NOMO-1 treated with dmso at 0.1 percent for 144 hours (cell line): ENCODE measurements at regions not wholly inside any gene's neighbourhood (a gene's known extent, or its start where the extent isn't known, plus 50 kb on each side); places are given as distances from the start of the nearest gene placed in this dataset.

Experiments
- DNase-seq: peaks from one replicate; lab custom pipeline; 2025; ENCODE audit not compliant: unreplicated experiment; lab: John Stamatoyannopoulos, UW

DNA sequence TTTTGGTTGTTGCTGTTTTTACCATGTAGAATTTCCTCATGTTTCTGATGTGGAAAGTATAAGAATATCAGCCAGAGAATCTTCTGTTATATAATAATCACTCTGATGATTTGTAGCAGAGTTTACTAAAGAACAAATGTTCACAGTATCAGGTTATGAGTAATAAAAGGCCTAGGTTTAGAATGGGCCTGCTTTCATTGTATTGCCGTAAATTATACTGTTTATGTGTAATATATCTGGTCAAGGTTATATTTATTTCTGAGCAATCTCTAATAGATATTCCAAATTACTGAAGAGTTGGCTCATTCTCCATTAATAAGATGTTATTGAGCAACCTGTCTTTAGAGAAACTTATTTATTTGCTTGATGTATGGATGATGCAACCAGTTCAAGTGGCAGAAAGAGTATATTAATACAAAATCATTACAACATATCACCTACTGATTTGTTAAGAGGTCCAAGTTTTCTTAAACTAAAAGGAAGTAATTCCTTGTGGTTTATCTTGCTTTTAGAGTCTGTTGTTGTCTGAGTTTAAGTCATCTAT is 649.4 kb upstream of the CXADR start:
- peak; percentile 24 for DNase-seq

GRCh38 chr21:16863908-16864307 is 648.9 kb upstream of the CXADR start:
- no peak for DNase-seq

DNA sequence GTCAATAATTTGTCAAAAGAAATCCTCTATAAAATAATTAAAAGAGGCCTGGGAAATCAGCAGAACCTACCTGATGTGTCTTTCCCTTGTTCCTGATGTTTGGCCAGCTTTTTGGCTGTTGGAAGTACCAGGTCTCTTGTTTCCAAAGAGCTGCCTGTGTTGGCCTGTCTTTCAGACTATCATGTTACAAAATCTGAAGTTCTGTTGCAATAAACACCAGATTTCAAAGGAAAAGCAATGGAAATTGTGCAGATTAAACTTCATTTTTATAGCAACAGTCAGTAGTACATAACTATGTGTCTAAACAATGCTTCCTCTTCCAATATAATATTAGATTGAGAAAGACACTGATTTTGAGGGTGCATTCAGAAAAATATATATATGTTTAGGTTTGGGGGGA is 647.2 kb upstream of the CXADR start:
- no peak for DNase-seq

- no peak for DNase-seq
Observed at GRCh38 chr21:16866851-16867250, 646.0 kb upstream of the CXADR start.

DNA sequence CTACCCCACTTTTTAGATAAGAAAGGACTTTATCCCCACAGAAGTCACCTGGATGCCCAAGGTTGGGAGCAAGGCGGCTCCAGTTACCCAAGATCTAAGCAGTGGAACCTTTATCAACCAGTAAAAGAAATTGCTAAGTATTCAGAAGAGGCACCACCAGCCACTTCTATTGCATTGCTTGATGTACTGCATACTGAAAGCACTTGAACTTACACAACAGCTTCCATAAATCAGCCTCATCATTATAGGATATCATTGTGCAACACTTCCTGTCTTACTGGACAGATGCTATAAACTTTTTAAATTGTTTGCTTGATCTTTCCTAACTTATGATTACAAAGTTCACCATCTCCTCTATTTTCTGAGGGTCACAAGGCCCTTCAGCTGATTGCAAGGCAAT is 642.7 kb upstream of the CXADR start:
- DNase-seq: peak; percentile 59

GRCh38 chr21:16872616-16873015 is 640.2 kb upstream of the CXADR start:
- no peak for DNase-seq

- DNase-seq: no peak
Observed at GRCh38 chr21:16873176-16873575, 639.7 kb upstream of the CXADR start.

- DNase-seq: no peak
Observed at GRCh38 chr21:16873596-16873995, 639.2 kb upstream of the CXADR start.

DNA sequence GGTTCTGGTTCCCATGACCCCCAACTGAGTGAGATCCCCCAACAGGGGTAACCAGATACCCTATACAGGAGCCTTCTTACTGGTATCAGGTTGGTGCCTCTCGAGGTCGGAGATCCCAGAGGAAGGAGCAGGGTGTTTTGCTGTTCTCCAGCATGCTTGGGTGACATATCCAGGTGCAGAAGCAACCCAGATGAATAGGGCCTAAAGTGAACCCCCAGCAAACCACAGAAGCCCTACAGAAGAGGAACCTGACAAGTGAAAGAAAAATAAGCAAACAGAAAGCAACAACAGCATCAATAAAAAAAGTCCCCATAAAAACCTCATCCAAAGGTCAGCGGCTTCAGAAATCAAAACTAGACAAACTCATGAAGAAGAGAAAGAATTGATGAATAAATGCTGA is 633.4 kb upstream of the CXADR start:
- no peak for DNase-seq

DNA sequence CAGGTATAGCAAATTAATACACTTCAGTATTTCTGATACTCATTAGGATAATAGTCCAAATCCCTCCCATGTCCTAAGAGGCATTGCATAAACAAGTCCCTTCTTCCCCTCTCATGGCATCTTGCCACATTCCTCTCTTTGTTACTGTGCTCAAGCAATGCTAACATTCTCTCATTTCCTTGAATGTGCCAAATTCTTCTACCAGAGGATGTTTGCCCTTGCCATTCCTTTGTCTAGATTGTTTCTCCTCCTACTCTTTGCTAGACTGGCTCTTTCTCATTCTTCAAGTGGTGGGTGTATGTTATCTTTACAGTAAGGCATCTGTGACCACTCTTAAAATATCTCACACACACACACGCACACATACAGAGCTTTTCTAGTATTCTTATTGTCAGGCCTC is 621.0 kb upstream of the CXADR start:
- no peak for DNase-seq

- no peak for DNase-seq
Observed at GRCh38 chr21:16900685-16901084, 612.2 kb upstream of the CXADR start.

DNA sequence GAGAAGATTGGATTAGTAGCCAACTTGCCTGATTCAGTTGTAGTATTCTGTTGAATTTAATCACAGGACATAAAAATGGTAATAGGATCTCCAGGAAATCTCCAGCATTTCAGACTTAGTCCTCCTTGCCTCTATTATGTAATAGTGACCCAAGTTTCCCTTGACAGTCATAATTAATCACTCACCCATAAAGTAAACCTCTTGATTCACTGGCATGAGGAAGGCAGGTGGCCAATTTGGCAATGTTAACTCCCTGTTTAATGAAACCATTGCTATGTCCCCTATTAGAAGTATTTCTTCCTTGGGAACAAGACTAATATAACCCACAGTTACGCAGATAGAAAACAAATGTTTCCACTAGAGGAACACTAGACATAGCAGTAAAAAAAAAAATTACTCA is 604.8 kb upstream of the CXADR start:
- DNase-seq: no peak

DNA sequence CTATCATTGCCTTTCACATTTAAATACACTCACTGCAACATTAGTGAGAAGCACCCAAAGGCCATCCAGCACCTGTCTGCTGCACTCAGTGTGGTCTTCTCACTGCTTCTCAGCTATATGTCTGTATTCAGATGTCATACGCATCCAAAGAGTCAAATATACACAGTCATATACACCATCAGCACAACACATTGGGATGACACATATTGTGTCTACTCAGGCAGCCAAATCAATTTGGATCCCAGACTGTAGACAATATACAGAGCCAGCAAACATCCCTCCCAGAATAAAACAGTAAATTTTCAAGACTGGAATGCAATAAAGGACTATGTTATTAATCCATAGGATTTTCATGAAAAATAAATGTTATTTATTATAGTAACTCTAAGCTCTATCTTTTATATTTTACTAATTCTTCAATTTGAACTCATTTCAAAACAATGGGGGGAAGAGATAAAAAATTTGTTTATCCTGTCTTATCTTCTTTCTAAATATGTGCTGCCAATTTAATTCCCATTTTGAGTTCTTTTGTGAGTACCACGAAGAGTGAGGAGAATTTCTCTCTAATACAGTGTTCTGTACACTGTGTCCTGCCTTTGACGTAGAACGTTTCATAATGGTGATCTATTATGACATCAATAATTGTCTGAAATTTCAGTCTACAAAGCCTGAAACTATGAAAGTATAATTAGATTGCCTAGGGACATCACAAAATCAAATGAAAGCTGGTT is 602.2 kb upstream of the CXADR start:
- DNase-seq: no peak

GRCh38 chr21:16911166-16911607 is 601.7 kb upstream of the CXADR start:
- DNase-seq: no peak

DNA sequence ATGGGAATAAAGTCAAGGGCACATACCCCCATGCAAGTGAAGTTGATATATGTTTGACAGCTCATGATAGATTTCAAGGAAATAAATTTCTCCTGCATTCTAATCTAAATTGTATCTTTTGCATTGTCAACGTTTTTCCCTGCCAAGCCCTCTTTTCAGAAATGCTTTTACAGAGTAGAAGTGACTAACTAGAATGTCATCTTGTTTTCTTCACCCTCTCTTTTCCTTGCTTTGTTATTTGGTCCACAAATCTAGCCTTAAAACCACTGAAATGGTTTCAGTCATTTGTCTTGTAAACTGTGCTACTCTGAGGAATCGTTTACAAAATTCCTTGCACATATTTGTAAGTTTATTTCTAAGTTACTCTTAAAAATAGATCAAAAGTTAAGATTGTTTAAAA is 600.8 kb upstream of the CXADR start:
- DNase-seq: no peak

- DNase-seq: no peak
Observed at GRCh38 chr21:16913010-16913409, 599.8 kb upstream of the CXADR start.

GRCh38 chr21:16928439-16928838 is 584.4 kb upstream of the CXADR start:
- no peak for DNase-seq

DNA sequence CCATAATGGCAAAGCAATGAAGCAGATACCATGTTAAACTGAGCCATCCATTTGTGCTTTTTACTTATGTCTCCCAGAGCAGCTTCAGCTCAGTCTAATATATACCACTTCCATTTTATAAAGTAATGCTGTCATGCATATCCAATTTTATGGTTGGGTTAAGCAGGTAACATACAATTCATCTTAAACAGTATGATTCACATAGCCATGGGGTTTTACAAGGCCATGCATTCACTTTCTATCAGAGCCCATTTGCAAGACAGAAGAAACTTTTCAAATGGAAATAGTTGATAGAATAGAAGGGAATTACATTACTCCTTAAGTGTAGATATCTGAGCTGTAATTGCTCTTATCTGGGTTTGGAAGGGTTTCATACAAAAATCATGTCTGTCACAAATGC is 580.5 kb upstream of the CXADR start:
- DNase-seq: no peak

GRCh38 chr21:16942703-16943102 is 570.1 kb upstream of the CXADR start:
- DNase-seq: no peak

GRCh38 chr21:16943231-16943630 is 569.6 kb upstream of the CXADR start:
- no peak for DNase-seq

GRCh38 chr21:16945580-16945979 is 567.3 kb upstream of the CXADR start:
- DNase-seq: no peak

DNA sequence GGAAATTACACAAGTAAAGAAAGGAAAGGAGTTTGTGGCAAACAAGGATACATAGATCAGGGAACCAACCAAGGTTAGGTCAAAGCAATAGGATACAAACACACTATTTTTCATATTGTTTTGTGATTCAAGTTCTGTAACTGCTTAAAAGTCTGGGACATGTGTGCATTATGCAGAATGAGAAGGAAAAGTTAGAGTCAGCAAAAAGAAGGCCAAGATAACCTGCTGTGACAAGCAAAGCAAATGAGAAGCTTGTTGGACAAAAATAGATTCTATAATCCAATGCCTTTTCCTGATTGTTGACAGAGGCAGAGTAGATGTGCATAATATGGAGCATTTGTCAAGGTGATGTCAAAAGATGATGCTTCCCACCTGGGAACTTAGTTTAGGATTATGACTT is 556.0 kb upstream of the CXADR start:
- no peak for DNase-seq

DNA sequence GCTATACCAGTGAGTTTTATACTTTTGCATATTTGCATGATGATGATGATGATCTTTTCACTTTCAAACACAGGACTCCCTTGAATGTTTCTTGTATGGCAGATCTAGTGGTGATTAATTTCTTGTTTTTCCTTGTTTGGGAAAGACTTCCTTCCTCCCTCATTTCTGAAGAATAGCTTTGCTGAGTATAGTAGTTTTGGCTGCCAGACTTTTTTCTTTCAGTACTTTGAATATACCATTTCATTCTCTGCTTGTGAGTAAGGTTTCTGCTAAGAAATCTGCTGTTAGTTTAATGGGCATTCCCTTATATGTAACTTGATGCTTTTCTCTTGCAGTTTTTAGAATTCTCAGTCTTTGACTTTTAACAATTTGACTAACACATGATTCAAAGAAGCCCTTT is 547.4 kb upstream of the CXADR start:
- no peak for DNase-seq
